Upper lobe of left lung (tissue), 6 donors: ENCODE measurements at regions not wholly inside any gene's neighbourhood (a gene's known extent, or its start where the extent isn't known, plus 50 kb on each side); places are given as distances from the start of the nearest gene placed in this dataset.
A peak's percentile ranks its signal among the peaks of the same experiment; 100 is the strongest.

Experiments
- ATAC-seq, 2 donors: fragments of 200-7000 bp; cut with Tn5 transposase; one replicate each; pipeline ENCODE4 v1.9.1; 2022; ENCODE audit warnings: mild to moderate bottlenecking in 2 of 2, moderate library complexity in 2 of 2; ENCODE audit not compliant: low FRiP score in 2 of 2
- DNase-seq, 2 donors: peaks; one replicate each; pipeline ENCODE4 v3.0.0-alpha.2; 2019 to 2020
- H3K27ac ChIP-seq, 4 donors: fragments of 200-600 bp; sonication (generic); one replicate each; pipeline ENCODE4 v1.5.1; 2016 to 2019
- H3K27me3 ChIP-seq, 4 donors: fragments of 200-600 bp; sonication (generic); one replicate each; pipeline ENCODE4 v1.5.1; 2017 to 2019
- H3K36me3 ChIP-seq, 4 donors: fragments of 200-600 bp; sonication (generic); one replicate each; pipeline ENCODE4 v1.5.1; 2016 to 2019
- H3K4me1 ChIP-seq, 4 donors: fragments of 200-600 bp; sonication (generic); one replicate each; pipeline ENCODE4 v1.5.1; 2018 to 2019
- H3K4me3 ChIP-seq, 4 donors: fragments of 200-600 bp; sonication (generic); one replicate each; pipeline ENCODE4 v1.5.1; 2017 to 2019; ENCODE audit warnings: mild to moderate bottlenecking in 2 of 4, moderate library complexity in 1 of 4
- H3K9me3 ChIP-seq, 4 donors: fragments of 200-600 bp; sonication (generic); one replicate each; pipeline ENCODE4 v1.5.1; 2018 to 2019
- CTCF ChIP-seq, 6 experiments: fragments of 450-650 bp in 4 of 6; fragments of 200-600 bp in 2 of 6; sonication (generic) in 2 of 6; IDR thresholded peaks; one replicate each; pipeline ENCODE4 v1.5.1; 2016 to 2019; ENCODE audit warnings: antibody characterized with exemption in 6 of 6
- EP300 ChIP-seq, 4 donors: sonication (generic); formaldehyde crosslinking; IDR thresholded peaks; one replicate each; pipeline ENCODE4 v1.5.1; 2017; ENCODE audit warnings: antibody characterized with exemption in 4 of 4, control low read depth in 2 of 4
- POLR2A ChIP-seq, 4 donors: fragments of 450-650 bp; IDR thresholded peaks; one replicate each; pipeline ENCODE4 v1.5.1; 2016 to 2017; ENCODE audit warnings: antibody characterized with exemption in 4 of 4, mild to moderate bottlenecking in 2 of 4
- POLR2AphosphoS5 ChIP-seq, 2 donors: sonication (generic); formaldehyde crosslinking; IDR thresholded peaks; one replicate each; pipeline ENCODE4 v1.5.1; 2017; ENCODE audit warnings: antibody characterized with exemption in 2 of 2
- WGBS, 2 donors: methylation state at CpG; one replicate each; pipeline ENCODE4 v1.1.5; 2017 to 2018; 5-methylcytosine and 5-hydroxymethylcytosine counted together
- donor health status: DM: no; HTN: no; CAD: no; lungs with moderate emphysema.
- donor health status: DM: no; HTN: yes; CAD: no; lungs with severe emphysema.

- 59 to 74% methylated on average over 3 of the region's 3 CpGs for WGBS, 2 donors
- Histone ChIP-seq H3K27ac (no peak overlapping the region), H3K27me3 (no peaks in the 10 kb centered on the region), H3K4me3 (no peak overlapping the region), H3K36me3 (no peaks in the 10 kb centered on the region), H3K4me1 (peaks cover 0 to 6% (median 3%) of the 10 kb centered on the region in 4 donors), H3K9me3 (no peaks in the 10 kb centered on the region)
- no peak for TF ChIP-seq POLR2AphosphoS5 (IDR thresholded peaks at IDR 0.05)
- no peak for TF ChIP-seq CTCF (IDR thresholded peaks at IDR 0.05)
- TF ChIP-seq EP300 (IDR thresholded peaks at IDR 0.05) = no peak
- TF ChIP-seq POLR2A (IDR thresholded peaks at IDR 0.05) = no peak
- ATAC-seq = no peak
- no peak for DNase-seq
Observed at GRCh38 chr5:67591491-67591890, 394.9 kb upstream of the CD180 start.

GRCh38 chr5:67588389-67588788, 391.8 kb upstream of the CD180 start:
- Histone ChIP-seq H3K4me3 (no peak overlapping the region), H3K27ac (no peak overlapping the region), H3K9me3 (no peaks in the 10 kb centered on the region), H3K36me3 (no peaks in the 10 kb centered on the region), H3K27me3 (no peaks in the 10 kb centered on the region), H3K4me1 (peaks cover 0 to 6% (median 3%) of the 10 kb centered on the region in 4 donors)
- no peak for TF ChIP-seq CTCF (IDR thresholded peaks at IDR 0.05)
- no peak for TF ChIP-seq POLR2A (IDR thresholded peaks at IDR 0.05)
- TF ChIP-seq EP300 (IDR thresholded peaks at IDR 0.05) = no peak
- TF ChIP-seq POLR2AphosphoS5 (IDR thresholded peaks at IDR 0.05) = no peak
- no peak for ATAC-seq
- 84 to 85% methylated on average over 2 of the region's 2 CpGs for WGBS, 2 donors
- no peak for DNase-seq

GRCh38 chr5:67581203-67581602, 384.6 kb upstream of the CD180 start:
- Histone ChIP-seq H3K4me3 (no peak overlapping the region), H3K9me3 (no peaks in the 10 kb centered on the region), H3K27ac (no peak overlapping the region), H3K36me3 (no peaks in the 10 kb centered on the region), H3K4me1 (peaks cover 0 to 8% (median 2%) of the 10 kb centered on the region in 4 donors), H3K27me3 (no peaks in the 10 kb centered on the region)
- peak in 1 of 2 donors; percentile 36 for ATAC-seq
- DNase-seq = no peak
- TF ChIP-seq POLR2AphosphoS5 (IDR thresholded peaks at IDR 0.05) (no peak), EP300 (IDR thresholded peaks at IDR 0.05) (no peak), POLR2A (IDR thresholded peaks at IDR 0.05) (no peak), CTCF (IDR thresholded peaks at IDR 0.05) (no peak)

GRCh38 chr5:67578011-67578410, 381.4 kb upstream of the CD180 start:
- DNase-seq (no peak), ATAC-seq (no peak)
- peaks cover 0 to 3% (median 0%) of the 10 kb centered on the region in 4 donors for H3K9me3 ChIP-seq
- no peaks in the 10 kb centered on the region for H3K36me3 ChIP-seq
- 38 to 43% methylated on average over 4 of the region's 4 CpGs for WGBS, 2 donors
- H3K4me3 ChIP-seq = no peak overlapping the region
- H3K4me1 ChIP-seq = peaks cover 0 to 8% (median 2%) of the 10 kb centered on the region in 4 donors
- no peak overlapping the region for H3K27ac ChIP-seq
- no peaks in the 10 kb centered on the region for H3K27me3 ChIP-seq
- TF ChIP-seq CTCF (IDR thresholded peaks at IDR 0.05) = no peak
- TF ChIP-seq POLR2A (IDR thresholded peaks at IDR 0.05) = no peak
- TF ChIP-seq POLR2AphosphoS5 (IDR thresholded peaks at IDR 0.05) = no peak
- no peak for TF ChIP-seq EP300 (IDR thresholded peaks at IDR 0.05)

GRCh38 chr5:67577424-67577823, 380.8 kb upstream of the CD180 start:
- ATAC-seq = no peak

More at GRCh38 chr5:67577424-67577823, 380.8 kb upstream of the CD180 start:
- no peak overlapping the region for H3K4me3 ChIP-seq
- H3K9me3 ChIP-seq = peaks cover 0 to 3% (median 0%) of the 10 kb centered on the region in 4 donors
- no peak overlapping the region for H3K27ac ChIP-seq
- TF ChIP-seq EP300 (IDR thresholded peaks at IDR 0.05) (no peak), POLR2AphosphoS5 (IDR thresholded peaks at IDR 0.05) (no peak), CTCF (IDR thresholded peaks at IDR 0.05) (no peak), POLR2A (IDR thresholded peaks at IDR 0.05) (no peak)
- no peaks in the 10 kb centered on the region for H3K36me3 ChIP-seq
- H3K27me3 ChIP-seq = no peaks in the 10 kb centered on the region
- H3K4me1 ChIP-seq = peaks cover 0 to 8% (median 2%) of the 10 kb centered on the region in 4 donors
- no peak for DNase-seq
